HG03095 (cell line): ENCODE measurements at regions not wholly inside any gene's neighbourhood (a gene's known extent, or its start where the extent isn't known, plus 50 kb on each side); places are given as distances from the start of the nearest gene placed in this dataset.
"Not testable (repeated sequence)": the region's sequence is repeated elsewhere in the genome, so short reads cannot be mapped to it uniquely, and the experiment has no call there.

Experiments used
- ATAC-seq: cut with Tn5 transposase; IDR thresholded peaks from one replicate; pipeline ENCODE4 v1.9.1; 2021; ENCODE audit warnings: moderate library complexity; ENCODE audit not compliant: unreplicated experiment

DNA sequence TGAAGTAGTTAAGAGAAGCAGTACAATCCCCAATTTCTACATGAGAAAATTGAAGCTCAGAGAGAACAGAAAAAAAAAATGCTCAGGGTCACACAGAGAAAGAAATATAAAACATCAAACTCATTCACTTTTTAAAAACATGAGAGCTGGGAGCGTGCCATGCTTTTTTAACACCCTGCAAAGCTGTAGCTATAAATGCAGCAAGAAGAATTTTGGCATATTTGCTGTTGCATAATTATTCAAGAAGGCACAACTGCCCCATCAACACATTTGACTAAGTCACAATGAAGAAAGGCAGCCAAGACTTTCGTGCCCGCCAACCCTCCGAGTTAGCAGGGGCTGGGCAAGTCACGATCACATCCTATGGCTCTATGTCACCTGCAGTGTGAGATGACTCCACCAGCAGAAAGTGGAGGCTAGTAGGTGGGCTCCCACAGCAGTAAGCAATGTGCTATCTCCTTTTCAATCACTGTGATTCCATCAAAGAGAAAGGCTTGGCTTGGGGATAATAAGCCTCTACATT lies 214.8 kb downstream of the DHX15 start:
- ATAC-seq = no peak

DNA sequence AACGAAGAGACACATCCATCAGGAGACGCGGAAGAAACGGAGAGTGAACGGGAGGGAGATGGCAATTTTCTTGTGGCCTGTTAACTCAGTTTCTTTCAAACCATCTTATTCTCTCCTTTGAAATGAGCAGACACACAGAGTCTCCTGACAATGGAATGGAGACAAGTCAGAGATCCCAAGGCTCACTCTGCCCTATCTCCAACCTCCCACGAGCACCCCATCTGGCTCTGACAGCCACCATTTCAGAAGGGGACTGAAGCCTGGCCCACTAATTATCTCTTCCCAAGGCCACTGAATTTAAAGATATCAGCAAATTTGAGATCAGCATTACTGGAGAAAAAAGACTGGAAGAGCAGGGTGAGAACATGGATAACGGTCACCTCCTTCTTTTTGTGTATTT lies 215.6 kb downstream of the DHX15 start:
- no peak for ATAC-seq

DNA sequence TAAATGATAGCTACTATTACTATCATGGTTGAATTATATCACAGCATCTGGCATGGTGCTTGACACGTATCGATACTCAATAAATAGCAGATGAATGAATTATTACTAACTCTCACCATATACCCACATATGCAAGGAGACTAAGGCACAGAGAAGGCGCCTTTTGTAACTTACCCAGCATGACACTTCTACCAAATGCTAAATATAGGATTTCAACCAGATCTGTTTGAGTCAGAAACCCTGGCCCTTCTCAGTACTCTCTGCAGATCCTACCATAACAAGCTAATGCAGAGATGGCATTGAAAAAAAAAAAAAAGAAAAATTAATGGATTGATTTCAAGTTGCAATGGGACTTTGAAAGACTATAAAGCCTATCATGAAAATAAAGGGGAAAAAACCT lies 219.5 kb downstream of the DHX15 start:
- ATAC-seq = no peak

DNA sequence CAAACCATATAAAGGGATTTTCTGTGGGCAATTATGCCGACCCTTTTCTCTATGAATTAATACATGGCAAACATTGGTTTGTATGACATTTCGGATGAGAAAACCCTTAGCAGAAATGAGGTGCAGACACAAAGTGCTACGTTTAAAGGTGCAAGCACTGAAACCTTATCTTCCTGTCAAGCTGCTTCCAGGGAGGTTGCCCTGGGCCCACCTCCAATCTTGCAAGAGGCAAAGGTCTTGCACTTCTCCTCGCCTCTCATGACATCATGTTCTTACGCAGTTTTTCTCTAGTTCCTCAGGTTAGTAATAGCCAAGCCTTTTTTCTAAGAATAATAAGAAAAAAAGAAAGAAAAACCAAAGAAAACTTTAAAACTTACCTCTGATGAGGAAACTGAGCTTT lies 220.1 kb downstream of the DHX15 start:
- no peak for ATAC-seq

DNA sequence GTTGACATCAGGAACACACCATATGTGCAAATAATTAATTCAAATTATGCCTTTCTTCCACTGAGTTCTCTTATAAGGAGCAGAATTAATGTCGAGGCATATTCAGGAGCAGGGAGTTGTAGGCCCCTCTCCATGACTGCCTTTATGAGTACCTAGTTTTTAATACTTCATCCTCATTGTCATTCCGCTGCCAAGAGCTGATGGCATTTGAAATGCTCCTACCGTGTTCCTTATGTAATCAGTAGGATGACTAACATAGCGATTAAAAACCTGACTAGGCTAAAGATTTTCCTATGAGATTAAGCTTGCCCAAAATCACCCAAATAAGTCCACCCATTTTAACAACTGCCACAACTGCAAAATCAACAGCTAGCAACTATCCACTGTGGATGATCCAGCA lies 220.6 kb downstream of the DHX15 start:
- ATAC-seq = no peak

DNA sequence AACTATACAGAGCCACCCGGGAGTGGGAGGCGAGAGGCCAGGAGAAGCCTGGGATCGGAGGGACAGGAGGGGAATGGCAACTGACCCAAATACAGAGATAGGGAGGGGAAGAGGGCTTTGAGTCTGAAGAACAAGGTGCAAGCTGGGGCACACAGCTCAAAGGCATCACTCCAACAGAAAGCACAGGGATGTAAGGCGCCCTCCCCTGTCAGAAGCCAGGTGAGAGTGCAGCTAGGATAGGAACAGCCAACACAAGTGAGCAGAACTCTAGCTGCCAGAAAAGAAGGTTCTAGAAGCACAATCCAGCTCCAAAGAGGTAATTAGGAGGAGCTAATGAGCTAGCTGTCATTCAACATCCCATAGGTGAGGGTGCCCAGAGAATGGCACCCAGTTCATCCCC lies 232.2 kb downstream of the DHX15 start:
- ATAC-seq = no peak

DNA sequence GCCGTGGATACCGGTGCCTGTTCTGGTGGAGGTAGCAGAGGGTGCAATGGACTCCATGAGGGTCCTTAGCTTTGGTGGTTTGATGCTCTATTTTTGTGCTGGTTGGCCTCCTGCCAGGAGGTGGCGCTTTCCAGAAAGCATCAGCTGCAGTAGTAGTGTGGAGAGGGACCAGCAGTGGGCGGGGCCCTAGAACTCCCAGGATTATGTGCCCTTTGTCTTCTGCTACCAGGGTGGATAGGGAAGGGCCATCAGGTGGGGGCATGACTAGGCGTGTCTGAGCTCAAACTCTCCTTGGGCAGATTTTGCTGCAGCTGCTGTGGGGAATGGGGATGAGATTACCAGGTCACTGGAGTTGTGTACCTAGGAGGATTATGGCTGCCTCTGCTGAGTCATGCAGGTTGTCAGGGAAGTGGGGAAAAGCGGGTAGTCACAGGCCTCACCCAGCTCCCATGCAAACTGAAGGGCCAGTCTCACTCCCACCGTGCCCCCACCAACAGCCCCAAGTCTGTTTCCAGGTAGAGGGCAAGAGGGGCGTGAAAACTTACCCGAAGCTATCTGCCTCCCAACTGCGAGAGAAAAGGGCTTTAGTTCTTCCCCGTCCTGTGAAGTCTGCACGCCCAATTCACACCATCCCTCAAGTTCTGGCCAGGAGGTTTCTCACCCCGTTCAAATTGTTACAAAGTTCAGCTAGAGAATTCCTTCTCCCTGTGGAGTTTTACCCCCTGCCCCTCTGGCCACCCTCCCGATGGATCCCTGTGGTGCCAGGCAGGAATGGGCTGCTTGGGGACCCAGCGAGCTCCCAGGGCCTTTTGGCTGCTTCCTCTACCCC lies 235.0 kb downstream of the DHX15 start:
- ATAC-seq = not testable (repeated sequence)

DNA sequence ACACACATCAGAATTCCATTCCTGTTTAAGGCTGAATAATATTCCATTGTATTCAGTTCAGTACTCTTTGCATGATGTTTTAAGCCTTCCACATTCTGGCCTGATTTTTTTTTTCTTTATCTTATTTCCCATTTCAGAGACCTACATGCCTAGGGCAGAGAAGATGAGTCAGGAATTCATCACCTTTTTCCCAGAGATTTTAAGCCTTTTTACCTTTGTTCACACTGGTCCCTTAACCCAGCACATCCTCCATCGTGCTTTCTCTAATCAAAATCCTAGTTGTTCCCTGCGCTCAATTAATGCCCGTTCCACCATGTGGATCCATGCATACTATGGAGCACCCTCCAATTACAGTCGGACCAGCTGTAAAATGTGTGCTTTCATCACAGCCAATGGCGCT lies 245.1 kb downstream of the DHX15 start:
- no peak for ATAC-seq

DNA sequence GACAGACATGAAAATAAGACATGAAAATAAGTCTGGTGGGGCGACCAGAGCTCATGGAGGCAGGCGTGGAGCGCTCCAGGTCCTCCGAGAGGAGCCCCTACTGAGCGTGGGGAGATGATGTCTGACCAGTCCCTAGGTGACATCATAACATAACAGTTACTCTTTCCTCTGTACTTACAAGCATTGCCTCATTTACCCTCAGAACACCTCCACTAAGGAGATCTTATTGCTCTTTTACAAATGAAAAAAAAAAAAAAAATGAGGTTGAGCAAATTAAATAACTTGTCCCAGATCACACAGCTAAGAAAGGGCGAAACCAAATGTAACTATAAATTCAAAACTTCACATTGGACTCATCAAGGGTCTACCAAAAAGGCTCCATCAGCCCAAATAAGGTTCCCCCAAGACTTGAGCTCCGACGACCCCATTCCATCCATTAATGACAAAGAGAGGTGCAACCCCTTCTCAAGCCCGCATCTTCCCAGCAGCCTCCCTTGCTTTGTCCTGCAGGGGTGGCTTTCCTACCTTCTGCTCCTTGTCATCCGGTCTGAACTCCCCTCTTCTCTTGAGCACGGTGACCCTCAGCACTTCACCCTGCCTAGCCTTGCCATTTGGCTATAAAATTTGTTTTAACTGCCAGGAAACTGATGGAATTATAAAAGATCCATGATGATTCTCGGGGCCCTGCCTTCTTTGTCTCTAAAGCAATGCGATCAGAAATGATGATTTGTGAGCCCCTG lies 246.7 kb downstream of the DHX15 start:
- no peak for ATAC-seq

DNA sequence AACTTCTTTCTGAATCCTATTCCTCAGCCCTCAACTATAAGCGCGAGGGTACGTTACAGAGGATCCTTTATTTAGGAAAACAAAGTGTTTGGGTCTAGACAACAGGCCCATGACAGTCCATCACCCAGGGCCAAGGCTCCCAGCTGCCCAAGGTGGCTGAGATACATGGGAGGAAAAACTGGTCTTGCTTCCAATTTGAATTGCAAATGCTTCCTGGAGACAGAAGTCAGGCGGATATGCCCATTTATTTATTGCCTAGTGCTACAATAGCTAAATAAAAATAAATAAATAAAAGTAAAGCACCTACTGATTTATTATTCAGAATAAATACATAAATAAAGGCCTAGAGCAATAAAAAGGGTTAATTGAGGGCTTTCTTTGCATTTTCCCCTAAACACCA lies 248.7 kb downstream of the DHX15 start:
- no peak for ATAC-seq

DNA sequence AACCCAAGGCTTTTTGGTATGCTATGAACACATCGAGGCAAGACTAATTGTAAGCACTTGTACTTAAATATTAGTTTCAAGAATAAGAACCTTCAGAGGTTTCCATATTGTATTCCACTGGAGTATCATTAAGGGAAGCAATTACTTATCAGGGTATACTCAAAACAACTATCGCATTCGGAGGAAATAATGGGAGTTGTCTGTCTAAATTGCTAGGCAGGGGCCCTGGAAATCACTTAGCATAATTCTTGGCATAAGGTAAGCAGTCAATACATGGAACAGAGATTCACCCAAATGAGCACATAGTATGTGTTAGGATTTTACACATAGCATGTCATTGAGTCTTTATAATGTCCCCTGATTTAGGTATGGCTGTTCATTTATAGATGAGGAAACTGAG lies 249.4 kb downstream of the DHX15 start:
- no peak for ATAC-seq

DNA sequence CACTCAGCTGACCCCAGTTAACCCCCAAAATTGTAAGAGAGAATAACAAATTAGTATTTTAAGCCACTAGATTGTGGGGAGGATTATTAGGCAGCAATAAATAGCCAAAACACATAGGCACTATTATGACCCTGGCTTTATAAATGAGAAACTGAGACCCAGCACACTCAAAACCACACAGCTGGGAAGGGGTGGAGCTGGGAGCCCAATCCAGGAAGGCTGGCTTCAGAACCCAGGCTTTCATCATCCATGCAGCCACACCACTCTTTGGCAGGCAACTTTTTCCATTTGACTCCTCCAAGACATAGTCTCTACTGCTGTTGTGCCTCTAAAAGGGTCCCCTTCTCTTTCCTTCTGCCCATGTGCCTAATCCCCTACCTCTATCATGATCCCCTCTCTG lies 253.8 kb downstream of the DHX15 start:
- ATAC-seq = no peak

DNA sequence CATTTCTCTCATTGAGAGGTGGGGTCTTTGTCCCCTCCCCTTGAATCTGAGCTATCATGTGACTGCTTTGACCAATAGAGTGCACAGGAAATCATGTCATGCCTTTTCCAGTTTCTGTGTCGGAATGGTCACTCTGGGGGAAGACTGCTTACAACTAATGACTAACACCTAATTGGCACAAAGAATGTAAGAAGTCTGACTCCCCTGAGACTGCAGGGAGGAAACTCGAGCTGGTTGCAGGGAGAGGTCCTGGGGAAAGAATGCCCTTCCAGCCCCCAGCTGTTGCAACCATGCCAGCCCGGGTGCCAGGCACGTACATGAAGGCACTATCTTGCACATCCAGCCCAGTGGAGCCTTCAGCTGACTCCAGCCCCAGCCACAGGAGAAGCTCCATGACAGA lies 254.2 kb downstream of the DHX15 start:
- no peak for ATAC-seq

DNA sequence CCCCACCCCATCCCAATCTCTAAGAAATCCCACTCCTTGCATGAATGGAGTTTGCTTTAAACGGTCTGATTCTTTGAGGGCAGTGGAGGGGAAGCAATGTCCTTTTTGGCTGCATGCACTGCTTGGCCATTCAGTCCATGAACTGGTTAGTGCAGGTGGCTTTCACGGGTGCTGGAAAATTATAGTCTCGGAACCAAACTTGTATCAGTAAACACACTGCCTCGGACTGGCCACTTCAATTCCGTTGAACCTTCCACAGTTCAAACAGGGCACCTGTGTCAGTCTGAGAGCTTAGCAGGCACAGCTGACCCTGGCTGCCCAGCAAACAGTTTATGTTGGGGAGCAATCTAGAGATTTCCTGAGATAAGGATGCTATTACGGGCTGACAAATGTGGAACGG lies 255.6 kb downstream of the DHX15 start:
- ATAC-seq = no peak

DNA sequence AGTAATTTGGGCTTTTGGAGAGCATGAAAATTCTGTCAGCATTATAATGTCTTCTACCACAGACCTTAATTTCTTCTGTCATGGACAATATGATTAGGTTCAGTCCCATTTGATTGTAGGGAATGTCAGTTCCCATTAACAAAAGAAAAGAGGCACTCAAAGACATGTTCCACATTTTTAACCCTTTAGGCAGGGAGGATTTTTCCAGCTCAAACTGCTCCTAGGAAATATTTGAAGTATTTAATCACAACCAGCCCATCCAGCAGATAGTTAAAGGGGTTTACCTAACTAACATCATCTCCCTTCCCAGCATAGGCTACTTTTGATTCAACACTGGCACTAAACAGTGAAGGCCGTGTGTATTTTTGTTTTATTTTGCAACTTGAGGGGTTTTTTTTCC lies 256.0 kb downstream of the DHX15 start:
- no peak for ATAC-seq

DNA sequence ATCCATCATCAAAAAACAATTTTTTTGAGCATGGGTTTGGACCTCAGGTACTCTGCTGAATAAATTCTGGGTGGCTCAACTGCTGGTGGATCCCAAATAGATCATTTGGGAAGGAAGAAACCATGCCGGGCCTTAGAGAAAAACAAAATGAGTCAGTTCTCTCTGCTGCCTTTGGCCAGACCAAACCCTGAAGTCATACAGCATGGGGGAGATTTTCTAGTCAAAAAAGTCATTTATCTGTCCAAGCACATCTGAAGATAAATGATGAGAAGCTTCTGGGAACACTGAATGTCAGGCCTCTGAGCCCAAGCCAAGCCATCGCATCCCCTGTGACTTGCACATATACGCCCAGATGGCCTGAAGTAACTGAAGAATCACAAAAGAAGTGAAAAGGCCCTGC lies 261.4 kb downstream of the DHX15 start:
- ATAC-seq = no peak

DNA sequence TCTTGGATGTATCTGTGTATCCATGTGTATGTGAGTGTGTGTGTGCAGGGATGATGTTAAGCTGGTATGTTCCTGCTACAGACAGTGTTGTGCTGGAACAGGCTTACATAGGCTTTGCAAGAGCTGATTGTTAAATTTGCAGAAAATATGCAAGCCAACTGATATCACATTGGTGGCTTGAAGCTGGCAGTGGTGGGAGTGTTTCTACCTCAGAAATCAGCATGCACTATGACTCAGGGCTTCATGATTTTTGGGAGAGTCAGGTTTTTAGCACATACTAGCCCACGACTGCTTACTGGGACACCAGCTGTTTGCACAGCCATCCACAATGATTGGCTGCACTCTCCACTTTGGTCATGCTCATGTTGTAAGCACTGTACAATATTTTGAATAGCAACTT lies 261.8 kb downstream of the DHX15 start:
- no peak for ATAC-seq

DNA sequence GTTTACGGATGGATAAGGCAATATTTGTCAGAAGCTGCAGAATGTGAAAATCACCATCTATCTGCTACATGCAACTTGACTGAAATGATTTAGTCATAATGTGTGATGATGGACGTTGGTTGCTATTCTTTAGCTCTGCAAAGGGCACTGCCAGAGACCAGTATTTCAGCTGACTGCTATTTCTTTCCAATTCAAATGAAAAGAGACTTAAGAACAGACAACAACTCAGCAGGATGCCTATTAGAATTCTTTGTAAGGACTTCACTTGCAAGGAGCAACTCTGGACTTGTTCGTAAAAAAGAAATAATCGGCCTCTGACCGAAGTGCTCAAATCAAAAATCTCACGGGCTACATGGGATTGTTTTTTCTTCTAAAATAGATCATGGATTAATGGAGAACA lies 262.7 kb downstream of the DHX15 start:
- ATAC-seq = no peak

DNA sequence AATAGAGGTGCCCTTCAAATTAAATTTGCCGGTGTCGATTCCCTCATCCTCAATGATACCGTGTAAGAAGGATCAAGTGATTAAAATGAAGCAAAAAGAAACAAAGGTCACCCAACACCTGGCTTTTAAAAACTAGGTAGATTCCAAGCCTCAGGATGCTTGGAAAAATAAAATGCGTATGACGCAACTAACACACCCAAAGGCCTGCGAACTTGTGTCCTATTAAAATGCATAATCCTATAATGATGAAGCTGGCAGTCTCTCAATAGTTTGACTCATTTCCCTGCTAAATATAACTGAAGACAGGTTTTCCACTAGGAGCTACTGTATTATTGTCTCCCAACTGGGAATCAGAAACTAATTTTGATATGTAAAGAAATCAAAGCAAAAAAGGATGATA lies 263.2 kb downstream of the DHX15 start:
- ATAC-seq = no peak

DNA sequence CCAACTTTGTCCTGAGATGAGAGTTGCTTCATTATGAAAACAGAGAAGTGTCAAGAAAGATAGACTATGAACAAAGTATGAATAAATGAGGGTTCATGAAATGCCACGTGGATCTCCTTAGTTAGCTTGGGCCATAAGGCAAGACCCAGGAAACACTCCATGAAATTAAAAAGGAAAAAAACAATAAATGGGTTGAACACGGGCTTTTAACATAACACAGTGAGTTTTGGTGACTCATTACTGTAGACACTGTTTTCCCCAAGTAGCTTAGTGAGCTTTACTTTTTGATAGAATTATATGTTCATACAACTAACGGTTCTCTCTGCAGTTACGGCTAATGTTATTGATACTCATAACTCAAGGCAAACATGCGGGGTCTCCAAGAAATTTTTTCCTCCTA lies 265.0 kb downstream of the DHX15 start:
- ATAC-seq = no peak

DNA sequence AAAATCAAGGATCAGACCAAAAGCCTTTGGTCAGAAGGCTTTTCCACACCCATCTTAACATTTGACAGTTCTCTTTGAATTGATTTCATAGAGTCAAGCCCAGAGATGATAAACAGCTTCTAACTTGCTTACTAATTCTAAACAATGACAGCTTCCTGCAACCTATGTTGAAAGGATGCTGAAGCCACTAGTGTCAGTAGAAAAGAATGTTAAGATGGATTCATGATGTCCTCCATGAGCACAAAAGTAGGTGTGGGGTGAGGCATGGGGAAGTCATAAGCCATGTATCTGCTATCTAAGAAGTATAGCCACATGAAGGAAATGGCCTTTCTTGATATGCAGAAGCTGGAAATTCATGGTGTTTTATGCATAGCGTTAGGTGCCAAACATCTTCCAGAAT lies 269.3 kb downstream of the DHX15 start:
- ATAC-seq = no peak

DNA sequence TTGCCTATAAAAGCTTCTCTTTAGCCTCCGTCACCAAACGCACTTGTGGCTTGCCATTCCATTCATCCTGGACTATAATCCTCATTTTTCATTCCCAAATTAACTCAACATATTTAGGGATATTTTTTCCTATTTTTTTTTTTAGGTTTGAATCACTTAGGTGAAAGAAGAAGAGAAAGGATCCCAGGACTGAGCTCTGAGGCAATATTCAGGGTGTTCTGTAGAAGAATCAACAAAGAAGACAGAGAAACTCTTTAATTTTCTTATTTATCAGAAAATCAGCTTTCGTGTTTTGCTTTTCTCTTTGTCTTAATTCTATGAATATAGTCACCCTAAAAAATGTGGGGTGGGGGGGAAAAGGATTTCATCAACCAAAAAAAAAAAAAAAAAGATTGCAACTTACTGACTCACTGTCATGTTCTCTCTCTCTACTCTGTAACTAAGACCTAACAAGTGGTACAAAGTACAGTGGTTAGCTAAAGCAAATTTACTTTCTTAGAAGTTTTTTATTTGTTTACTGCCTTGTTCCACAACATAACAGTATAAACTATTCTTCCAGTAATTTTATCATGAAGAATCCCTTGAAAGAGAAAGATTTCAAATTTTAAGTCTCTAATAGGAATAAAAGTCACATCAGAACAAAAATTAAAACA lies 272.0 kb downstream of the DHX15 start:
- ATAC-seq = no peak
